Cardiac muscle cell (in vitro differentiated cells and primary cell): ENCODE measurements at regions not wholly inside any gene's neighbourhood (a gene's known extent, or its start where the extent isn't known, plus 50 kb on each side); places are given as distances from the start of the nearest gene placed in this dataset.

ENCODE experiments used
- DNase-seq, 2 donors: peaks; one replicate each; pipeline versions ENCODE4 v3.0.0 to v3.0.0-alpha.2; 2010 to 2017; ENCODE audit warnings: low read depth in 1 of 2, low spot score in 1 of 2
- H3K27ac ChIP-seq: fragments of 200-600 bp; sonication (generic); 2 replicates; pipeline ENCODE4 v1.5.1; 2016
- H3K27me3 ChIP-seq: fragments of 200-600 bp; sonication (generic); 2 replicates; pipeline ENCODE4 v1.6.0; 2016; ENCODE audit warnings: control low read depth
- H3K36me3 ChIP-seq: fragments of 200-600 bp; sonication (generic); 2 replicates; pipeline ENCODE4 v1.5.1; 2016; ENCODE audit warnings: control low read depth
- H3K4me1 ChIP-seq: fragments of 200-600 bp; sonication (generic); 2 replicates; pipeline ENCODE4 v1.8.1; 2017; ENCODE audit warnings: low read depth, mild to moderate bottlenecking, mixed run types
- H3K4me3 ChIP-seq: fragments of 200-600 bp; sonication (generic); 2 replicates; pipeline ENCODE4 v1.5.1; 2016; ENCODE audit warnings: mild to moderate bottlenecking
- H3K9me3 ChIP-seq: fragments of 200-600 bp; sonication (generic); 2 replicates; pipeline ENCODE4 v1.5.1; 2017; ENCODE audit warnings: low read depth, mild to moderate bottlenecking, control low read depth
- CTCF ChIP-seq: IDR thresholded peaks from 2 replicates; pipeline ENCODE4 v1.5.1; 2012; ENCODE audit warnings: low read depth, mild to moderate bottlenecking, low read length

- no peak for TF ChIP-seq CTCF
- Histone ChIP-seq H3K27ac (no peak overlapping the region), H3K9me3 (no peaks in the 10 kb centered on the region), H3K27me3 (no peaks in the 10 kb centered on the region), H3K4me3 (no peak overlapping the region), H3K4me1 (no peaks in the 10 kb centered on the region), H3K36me3 (no peaks in the 10 kb centered on the region)
- peak in 1 of 2 donors; percentile 62 for DNase-seq
These were observed 148.8 kb downstream of the CRYBB2 start for GRCh38 chr22:25368271-25368670.

GRCh38 chr22:25369041-25369440 is 149.6 kb downstream of the CRYBB2 start:
- TF ChIP-seq CTCF, result no peak
- no peak for DNase-seq
- Histone ChIP-seq H3K27ac (no peak overlapping the region), H3K9me3 (no peaks in the 10 kb centered on the region), H3K27me3 (no peaks in the 10 kb centered on the region), H3K36me3 (no peaks in the 10 kb centered on the region), H3K4me1 (no peaks in the 10 kb centered on the region), H3K4me3 (no peak overlapping the region)

- no peak overlapping the region for H3K27ac ChIP-seq
- no peaks in the 10 kb centered on the region for H3K36me3 ChIP-seq
These were observed 150.9 kb downstream of the CRYBB2 start for GRCh38 chr22:25370322-25370721.

GRCh38 chr22:25372000-25372595 is 152.7 kb downstream of the CRYBB2 start:
- Histone ChIP-seq H3K27ac (no peak overlapping the region), H3K36me3 (no peaks in the 10 kb centered on the region), H3K4me3 (no peak overlapping the region), H3K9me3 (no peaks in the 10 kb centered on the region), H3K4me1 (no peaks in the 10 kb centered on the region), H3K27me3 (no peaks in the 10 kb centered on the region)
- no peak for DNase-seq
- TF ChIP-seq CTCF, result no peak

More at GRCh38 chr22:25370322-25370721, 150.9 kb downstream of the CRYBB2 start:
- no peaks in the 10 kb centered on the region for H3K4me1 ChIP-seq
- no peaks in the 10 kb centered on the region for H3K9me3 ChIP-seq
- H3K27me3 ChIP-seq, result no peaks in the 10 kb centered on the region
- DNase-seq, result no peak
- TF ChIP-seq CTCF, result no peak
- no peak overlapping the region for H3K4me3 ChIP-seq

GRCh38 chr22:25373961-25374360 is 154.5 kb downstream of the CRYBB2 start:
- no peaks in the 10 kb centered on the region for H3K4me1 ChIP-seq
- H3K27ac ChIP-seq, result no peak overlapping the region
- no peak for DNase-seq
- H3K27me3 ChIP-seq, result no peaks in the 10 kb centered on the region
- no peak overlapping the region for H3K4me3 ChIP-seq
- H3K36me3 ChIP-seq, result no peaks in the 10 kb centered on the region
- TF ChIP-seq CTCF, result no peak
- H3K9me3 ChIP-seq, result no peaks in the 10 kb centered on the region

- TF ChIP-seq CTCF, result no peak
- H3K4me3 ChIP-seq, result no peak overlapping the region
- H3K27me3 ChIP-seq, result no peaks in the 10 kb centered on the region
- no peaks in the 10 kb centered on the region for H3K36me3 ChIP-seq
- H3K27ac ChIP-seq, result no peak overlapping the region
- no peak for DNase-seq
- H3K4me1 ChIP-seq, result no peaks in the 10 kb centered on the region
- H3K9me3 ChIP-seq, result no peaks in the 10 kb centered on the region
These were observed 155.4 kb downstream of the CRYBB2 start for GRCh38 chr22:25374869-25375268.
